ENCODE measurements at regions not wholly inside any gene's neighbourhood (a gene's known extent, or its start where the extent isn't known, plus 50 kb on each side); places are given as distances from the start of the nearest gene placed in this dataset.

GRCh38 chr2:181777734-181778133 lies 97.4 kb upstream of the NEUROD1 start:
- no peak for TF ChIP-seq CTCF (IDR thresholded peaks at IDR 0.05; ENCODE audit: low read depth, low read length)
- DNase-seq (ENCODE audit: extremely low read depth, low read depth) = no peak

- no peak for TF ChIP-seq CTCF (IDR thresholded peaks at IDR 0.05; ENCODE audit: low read depth, low read length)
- DNase-seq (ENCODE audit: extremely low read depth, low read depth) = no peak
These were observed 98.4 kb upstream of the NEUROD1 start for GRCh38 chr2:181778621-181779201.

- no peak for DNase-seq (ENCODE audit: extremely low read depth, low read depth)
- TF ChIP-seq CTCF (IDR thresholded peaks at IDR 0.05; ENCODE audit: low read depth, low read length) = no peak
These were observed 99.1 kb upstream of the NEUROD1 start for GRCh38 chr2:181779288-181780021.

GRCh38 chr2:181780047-181780651 lies 99.8 kb upstream of the NEUROD1 start:
- no peak for DNase-seq (ENCODE audit: extremely low read depth, low read depth)
- TF ChIP-seq CTCF (IDR thresholded peaks at IDR 0.05; ENCODE audit: low read depth, low read length) = no peak

- TF ChIP-seq CTCF (IDR thresholded peaks at IDR 0.05; ENCODE audit: low read depth, low read length) = no peak
- DNase-seq (ENCODE audit: extremely low read depth, low read depth) = no peak
These were observed 100.3 kb upstream of the NEUROD1 start for GRCh38 chr2:181780657-181781056.

GRCh38 chr2:181781078-181781786 lies 100.9 kb upstream of the NEUROD1 start:
- no peak for TF ChIP-seq CTCF (IDR thresholded peaks at IDR 0.05; ENCODE audit: low read depth, low read length)
- DNase-seq (ENCODE audit: extremely low read depth, low read depth) = no peak

- no peak for DNase-seq (ENCODE audit: extremely low read depth, low read depth)
- TF ChIP-seq CTCF (IDR thresholded peaks at IDR 0.05; ENCODE audit: low read depth, low read length) = no peak
These were observed 102.3 kb upstream of the NEUROD1 start for GRCh38 chr2:181782660-181783059.

Measured in AG09319 (cell line).